IMR-90 (cell line): ENCODE measurements at regions not wholly inside any gene's neighbourhood (a gene's known extent, or its start where the extent isn't known, plus 50 kb on each side); places are given as distances from the start of the nearest gene placed in this dataset.

Source experiments
- ATAC-seq: fragments of 200-7000 bp; cut with Tn5 transposase; 2 replicates; pipeline ENCODE4 v1.9.1; 2020; ENCODE audit warnings: low read depth, mild to moderate bottlenecking, moderate library complexity
- BruUV-seq: library from RNA; stranded (reverse); fragments of 400-500 nt; replicated peaks from 2 replicates; lab custom pipeline; 2021; lab: Mats Ljungman, UMichigan
- CTCF ChIA-PET: fragments of 300-600 bp; formaldehyde crosslinking; extraction: SDS; loops from one replicate; lab custom pipeline; 2021; ENCODE audit warnings: antibody characterized with exemption; lab: Yijun Ruan, JAX
- POLR2A ChIA-PET: fragments of 300-600 bp; sonication (Branson Sonifier 250); formaldehyde crosslinking; loops from one replicate; lab custom pipeline; 2022; ENCODE audit warnings: antibody characterized with exemption; ENCODE audit not compliant: unreplicated experiment; lab: Charles Lee
- DNase-seq: peaks from one replicate; pipeline ENCODE4 v3.0.0; 2013
- H2AFZ ChIP-seq: replicated peaks from 2 replicates; pipeline ENCODE3; 2013; ENCODE audit warnings: low read length, mild to moderate bottlenecking; ENCODE audit not compliant: poor library complexity
- H2AK5ac ChIP-seq: 2 replicates; pipeline ENCODE4 v1.6.1; 2013; ENCODE audit warnings: low read depth, low read length, inconsistent platforms
- H2AK9ac ChIP-seq: replicated peaks from 2 replicates; pipeline ENCODE3; 2013; ENCODE audit warnings: mild to moderate bottlenecking, low read depth, low read length, moderate library complexity; ENCODE audit not compliant: poor library complexity
- H2BK120ac ChIP-seq: 2 replicates; pipeline ENCODE4 v1.6.1; 2013; ENCODE audit warnings: low read depth, low read length, inconsistent platforms
- H2BK15ac ChIP-seq: 3 replicates; pipeline ENCODE4 v1.6.1; 2013; ENCODE audit warnings: low read depth, low read length, inconsistent platforms
- H2BK20ac ChIP-seq: 2 replicates; pipeline ENCODE4 v1.6.1; 2013; ENCODE audit warnings: low read depth, mild to moderate bottlenecking, inconsistent platforms, low read length, moderate library complexity
- H2BK5ac ChIP-seq: 2 replicates; pipeline ENCODE4 v1.6.1; 2013; ENCODE audit warnings: mild to moderate bottlenecking, low read depth, low read length, inconsistent platforms; ENCODE audit not compliant: poor library complexity, severe bottlenecking
- H3K14ac ChIP-seq: replicated peaks from 2 replicates; pipeline ENCODE4 v1.6.1; 2013; ENCODE audit warnings: low read depth, low read length, inconsistent platforms
- H3K18ac ChIP-seq: 2 replicates; pipeline ENCODE4 v1.6.1; 2013; ENCODE audit warnings: low read depth, low read length, control low read depth
- H3K23ac ChIP-seq: 2 replicates; pipeline ENCODE4 v1.6.1; 2013; ENCODE audit warnings: low read depth, low read length, inconsistent platforms
- H3K27ac ChIP-seq: 2 replicates; pipeline ENCODE4 v1.5.1; 2013; ENCODE audit warnings: mild to moderate bottlenecking, control low read depth, low read length; ENCODE audit not compliant: insufficient read depth
- H3K27me3 ChIP-seq: 2 replicates; pipeline ENCODE4 v1.6.1; 2013; ENCODE audit warnings: low read length; ENCODE audit not compliant: control insufficient read depth, insufficient read depth
- H3K36me3 ChIP-seq: 2 replicates; pipeline ENCODE4 v1.6.1; 2013; ENCODE audit warnings: low read length, mixed read lengths; ENCODE audit not compliant: control insufficient read depth, insufficient read depth
- H3K4ac ChIP-seq: 2 replicates; pipeline ENCODE4 v1.6.1; 2013; ENCODE audit warnings: low read depth, low read length, inconsistent platforms
- H3K4me1 ChIP-seq: 2 replicates; pipeline ENCODE4 v1.6.1; 2013; ENCODE audit warnings: low read length, mixed read lengths; ENCODE audit not compliant: control insufficient read depth, insufficient read depth
- H3K4me2 ChIP-seq: 2 replicates; pipeline ENCODE4 v1.6.1; 2013; ENCODE audit warnings: low read depth, mild to moderate bottlenecking, control low read depth, low read length, moderate library complexity
- H3K4me3 ChIP-seq: 2 replicates; pipeline ENCODE4 v1.5.1; 2013; ENCODE audit warnings: low read depth, mild to moderate bottlenecking, control low read depth, low read length, moderate library complexity; ENCODE audit not compliant: insufficient read depth
- H3K56ac ChIP-seq: 2 replicates; pipeline ENCODE4 v1.6.1; 2013; ENCODE audit warnings: low read length, inconsistent platforms; ENCODE audit not compliant: insufficient read depth; ENCODE audit errors: extremely low read depth
- H3K79me1 ChIP-seq, 2 experiments: 2 replicates each; pipeline ENCODE4 v1.6.1; 2013; ENCODE audit warnings: low read length in 2 of 2, inconsistent platforms in 1 of 2, low read depth in 1 of 2
- H3K9ac ChIP-seq: 2 replicates; pipeline ENCODE4 v1.6.1; 2013; ENCODE audit warnings: low read depth, low read length, control low read depth
- H3K9me1 ChIP-seq: 2 replicates; pipeline ENCODE4 v1.6.1; 2013; ENCODE audit warnings: low read length, inconsistent platforms; ENCODE audit not compliant: insufficient read depth
- H3K9me3 ChIP-seq: 2 replicates; pipeline ENCODE4 v1.6.1; 2013; ENCODE audit warnings: low read length; ENCODE audit not compliant: control insufficient read depth, insufficient read depth
- H4K20me1 ChIP-seq: 2 replicates; pipeline ENCODE4 v1.6.1; 2013; ENCODE audit warnings: low read length, inconsistent platforms; ENCODE audit not compliant: insufficient read depth
- H4K5ac ChIP-seq: 2 replicates; pipeline ENCODE4 v1.6.1; 2013; ENCODE audit warnings: mild to moderate bottlenecking, low read depth, low read length, control low read depth
- H4K8ac ChIP-seq, 2 experiments: 2 replicates each; pipeline ENCODE4 v1.6.1; 2013; ENCODE audit warnings: low read depth in 2 of 2, low read length in 2 of 2, control low read depth in 1 of 2, inconsistent platforms in 1 of 2
- H4K91ac ChIP-seq: 2 replicates; pipeline ENCODE4 v1.6.1; 2013; ENCODE audit warnings: low read depth, low read length, inconsistent platforms; ENCODE audit not compliant: insufficient read depth
- BHLHE40 ChIP-seq: fragments of 150-350 bp; IDR thresholded peaks from 2 replicates; pipeline ENCODE4 v1.6.1; 2016; ENCODE audit warnings: mild to moderate bottlenecking, low read depth, low read length
- CEBPB ChIP-seq: IDR thresholded peaks from 2 replicates; pipeline ENCODE4 v1.6.1; 2012; ENCODE audit warnings: low read depth, low read length, improper control_type of control experiment
- CHD1 ChIP-seq: IDR thresholded peaks from 2 replicates; pipeline ENCODE4 v1.6.1; 2012; ENCODE audit warnings: low read depth, low read length, improper control_type of control experiment
- FOS ChIP-seq: fragments of 150-350 bp; IDR thresholded peaks from 2 replicates; pipeline ENCODE4 v1.6.1; 2016; ENCODE audit warnings: low read depth, low read length
- MAFK ChIP-seq: IDR thresholded peaks from 2 replicates; pipeline ENCODE4 v1.6.1; 2012; ENCODE audit warnings: low read depth, low read length, improper control_type of control experiment
- MAZ ChIP-seq: IDR thresholded peaks from 2 replicates; pipeline ENCODE4 v1.6.1; 2012; ENCODE audit warnings: low read depth, mild to moderate bottlenecking, low read length, improper control_type of control experiment, moderate library complexity, borderline replicate concordance
- MXI1 ChIP-seq: IDR thresholded peaks from 2 replicates; pipeline ENCODE4 v1.6.1; 2012; ENCODE audit warnings: low read depth, mild to moderate bottlenecking, low read length, moderate library complexity, borderline replicate concordance
- NFE2L2 ChIP-seq: fragments of 150-350 bp; IDR thresholded peaks from 2 replicates; pipeline ENCODE4 v1.6.1; 2016; ENCODE audit warnings: low read depth, mild to moderate bottlenecking, low read length
- POLR2A ChIP-seq: IDR thresholded peaks from 2 replicates; pipeline ENCODE4 v1.6.1; 2012; ENCODE audit warnings: mild to moderate bottlenecking, low read depth, low read length
- RAD21 ChIP-seq: IDR thresholded peaks from 2 replicates; pipeline ENCODE4 v1.6.1; 2012; ENCODE audit warnings: low read length, improper control_type of control experiment
- RCOR1 ChIP-seq: IDR thresholded peaks from 2 replicates; pipeline ENCODE4 v1.6.1; 2012; ENCODE audit warnings: mild to moderate bottlenecking, low read length, improper control_type of control experiment; ENCODE audit not compliant: insufficient replicate concordance
- RFX5 ChIP-seq: IDR thresholded peaks from 2 replicates; pipeline ENCODE4 v1.8.0; 2012; ENCODE audit warnings: low read depth, mild to moderate bottlenecking, low read length, moderate library complexity
- SMC3 ChIP-seq: fragments of 150-350 bp; IDR thresholded peaks from 2 replicates; pipeline ENCODE4 v1.6.1; 2016; ENCODE audit warnings: low read depth, mild to moderate bottlenecking, antibody characterized with exemption, low read length, moderate library complexity
- WGBS, 2 experiments: methylation state at CpG; one replicate each; pipeline versions ENCODE4 v1.1.5 to v1.1.7; 2013; ENCODE audit warnings: missing lambda C conversion rate in 2 of 2; ENCODE audit not compliant: insufficient read length in 1 of 2; ENCODE audit errors: extremely low coverage in 2 of 2; 5-methylcytosine and 5-hydroxymethylcytosine counted together
- dilution Hi-C: fragments of 300-500 bp; cut with HindIII; formaldehyde crosslinking; loops from one replicate; pipeline ENCODE4 v1.14.3; 2018; ENCODE audit warnings: low sequenced_read_pairs; ENCODE audit not compliant: unreplicated experiment
- in situ Hi-C: fragments of 300-500 bp; cut with MboI; formaldehyde crosslinking; loops from 3 replicates; pipeline ENCODE4 v1.14.3; 2019; ENCODE audit warnings: low sequenced_read_pairs, inconsistent platforms, mixed read lengths
- intact Hi-C: fragments of 100-400 bp; cut with micrococcal nuclease; formaldehyde crosslinking; loops from 2 replicates; pipeline ENCODE4 v1.10.0; 2022
- TF ChIP-seq, protein P1 (sequence below): conservative IDR thresholded peaks from 2 replicates; pipeline ENCODE4 v1.5.1; 2012; ENCODE audit warnings: mild to moderate bottlenecking, low read depth, low read length, improper control_type of control experiment
- TF ChIP-seq, protein P2 (sequence below): fragments of 150-350 bp; IDR thresholded peaks from 2 replicates; pipeline ENCODE4 v1.6.1; 2016; ENCODE audit warnings: low read depth, mild to moderate bottlenecking, low read length, moderate library complexity, borderline replicate concordance
- TF ChIP-seq, protein P3 (sequence below): fragments of 150-350 bp; IDR thresholded peaks from 2 replicates; pipeline ENCODE4 v1.6.1; 2017; ENCODE audit warnings: mild to moderate bottlenecking, antibody characterized with exemption, low read length, low read depth

DNA sequence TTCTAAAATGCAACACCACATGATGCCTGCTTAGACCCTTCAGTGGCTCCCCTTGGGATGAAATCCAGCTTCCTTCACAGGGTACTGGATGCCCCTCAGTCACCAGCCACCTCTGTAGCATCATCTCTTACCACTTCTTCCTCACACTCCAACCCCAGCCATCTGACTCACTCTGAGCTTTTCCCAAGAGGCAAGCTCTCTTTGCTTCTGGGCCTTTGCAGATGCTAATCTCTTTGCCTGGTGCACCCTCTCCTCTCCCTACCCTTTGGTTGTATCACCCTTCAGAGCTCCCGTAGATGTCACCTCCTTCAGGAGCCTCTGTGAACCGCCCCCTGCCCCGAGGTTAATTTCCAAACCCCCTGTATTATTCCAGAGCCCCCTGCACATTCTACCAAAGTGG lies 164.8 kb upstream of the ZC3H12A start:
- dilution Hi-C loops (no loop called here), in situ Hi-C loops (loop anchor here (25.0 kb wide), 1 partner anchor 722 kb away; no protein-coding TSS in a partner anchor), intact Hi-C loops (no loop called here)
- H3K9me1 ChIP-seq, result no peaks in the 10 kb centered on the region
- no peaks in the 10 kb centered on the region for H3K27me3 ChIP-seq
- no peak overlapping the region for H3K9ac ChIP-seq
- H3K23ac ChIP-seq, result no peak overlapping the region
- H3K9me3 ChIP-seq, result no peaks in the 10 kb centered on the region
- no peak overlapping the region for H3K4me3 ChIP-seq
- no peak overlapping the region for H2AK5ac ChIP-seq
- TF ChIP-seq MXI1 (no peak), RFX5 (no peak), SMC3 (no peak), POLR2A (no peak), CEBPB (no peak), RAD21 (no peak), RCOR1 (no peak), CHD1 (no peak), MAZ (no peak), MAFK (no peak), NFE2L2 (no peak), FOS (no peak), BHLHE40 (no peak)
- TF ChIP-seq, protein P1, sequence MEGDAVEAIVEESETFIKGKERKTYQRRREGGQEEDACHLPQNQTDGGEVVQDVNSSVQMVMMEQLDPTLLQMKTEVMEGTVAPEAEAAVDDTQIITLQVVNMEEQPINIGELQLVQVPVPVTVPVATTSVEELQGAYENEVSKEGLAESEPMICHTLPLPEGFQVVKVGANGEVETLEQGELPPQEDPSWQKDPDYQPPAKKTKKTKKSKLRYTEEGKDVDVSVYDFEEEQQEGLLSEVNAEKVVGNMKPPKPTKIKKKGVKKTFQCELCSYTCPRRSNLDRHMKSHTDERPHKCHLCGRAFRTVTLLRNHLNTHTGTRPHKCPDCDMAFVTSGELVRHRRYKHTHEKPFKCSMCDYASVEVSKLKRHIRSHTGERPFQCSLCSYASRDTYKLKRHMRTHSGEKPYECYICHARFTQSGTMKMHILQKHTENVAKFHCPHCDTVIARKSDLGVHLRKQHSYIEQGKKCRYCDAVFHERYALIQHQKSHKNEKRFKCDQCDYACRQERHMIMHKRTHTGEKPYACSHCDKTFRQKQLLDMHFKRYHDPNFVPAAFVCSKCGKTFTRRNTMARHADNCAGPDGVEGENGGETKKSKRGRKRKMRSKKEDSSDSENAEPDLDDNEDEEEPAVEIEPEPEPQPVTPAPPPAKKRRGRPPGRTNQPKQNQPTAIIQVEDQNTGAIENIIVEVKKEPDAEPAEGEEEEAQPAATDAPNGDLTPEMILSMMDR, result no peak
- TF ChIP-seq, protein P2, sequence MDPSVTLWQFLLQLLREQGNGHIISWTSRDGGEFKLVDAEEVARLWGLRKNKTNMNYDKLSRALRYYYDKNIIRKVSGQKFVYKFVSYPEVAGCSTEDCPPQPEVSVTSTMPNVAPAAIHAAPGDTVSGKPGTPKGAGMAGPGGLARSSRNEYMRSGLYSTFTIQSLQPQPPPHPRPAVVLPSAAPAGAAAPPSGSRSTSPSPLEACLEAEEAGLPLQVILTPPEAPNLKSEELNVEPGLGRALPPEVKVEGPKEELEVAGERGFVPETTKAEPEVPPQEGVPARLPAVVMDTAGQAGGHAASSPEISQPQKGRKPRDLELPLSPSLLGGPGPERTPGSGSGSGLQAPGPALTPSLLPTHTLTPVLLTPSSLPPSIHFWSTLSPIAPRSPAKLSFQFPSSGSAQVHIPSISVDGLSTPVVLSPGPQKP, result no peak
- TF ChIP-seq, protein P3, sequence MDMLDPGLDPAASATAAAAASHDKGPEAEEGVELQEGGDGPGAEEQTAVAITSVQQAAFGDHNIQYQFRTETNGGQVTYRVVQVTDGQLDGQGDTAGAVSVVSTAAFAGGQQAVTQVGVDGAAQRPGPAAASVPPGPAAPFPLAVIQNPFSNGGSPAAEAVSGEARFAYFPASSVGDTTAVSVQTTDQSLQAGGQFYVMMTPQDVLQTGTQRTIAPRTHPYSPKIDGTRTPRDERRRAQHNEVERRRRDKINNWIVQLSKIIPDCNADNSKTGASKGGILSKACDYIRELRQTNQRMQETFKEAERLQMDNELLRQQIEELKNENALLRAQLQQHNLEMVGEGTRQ, result no peak
- H2AK9ac ChIP-seq, result no peak overlapping the region
- H3K4me1 ChIP-seq, result no peaks in the 10 kb centered on the region
- no peak overlapping the region for H3K18ac ChIP-seq
- ChIA-PET POLR2A (interaction anchor here (0.5 kb wide), 1 partner anchor 456 kb away, joined by 3 read pairs; the partner anchor contains the start of gene EPHA10), CTCF (no interaction called here)
- no peak overlapping the region for H4K8ac ChIP-seq
- no peak overlapping the region for H2BK20ac ChIP-seq
- no TSS peak for BruUV-seq
- ATAC-seq (no peak), DNase-seq (no peak)
- no peak overlapping the region for H3K56ac ChIP-seq
- H4K20me1 ChIP-seq, result no peaks in the 10 kb centered on the region
- H3K4me2 ChIP-seq, result no peak overlapping the region
- H3K14ac ChIP-seq, result no peak overlapping the region
- no peaks in the 10 kb centered on the region for H3K36me3 ChIP-seq
- H3K79me1 ChIP-seq, result no peaks in the 10 kb centered on the region
- no peak overlapping the region for H3K27ac ChIP-seq
- no peak overlapping the region for H4K91ac ChIP-seq
- H2BK120ac ChIP-seq, result no peak overlapping the region
- H2BK5ac ChIP-seq, result no peak overlapping the region
- H4K5ac ChIP-seq, result no peak overlapping the region
- H2BK15ac ChIP-seq, result no peak overlapping the region
- H2AFZ ChIP-seq, result no peak overlapping the region
- no CpG with 5 or more reads among the region's 3 CpGs for WGBS, 2 experiments
- no peak overlapping the region for H3K4ac ChIP-seq
